ENCODE measurements at regions not wholly inside any gene's neighbourhood (a gene's known extent, or its start where the extent isn't known, plus 50 kb on each side); places are given as distances from the start of the nearest gene placed in this dataset.

DNA sequence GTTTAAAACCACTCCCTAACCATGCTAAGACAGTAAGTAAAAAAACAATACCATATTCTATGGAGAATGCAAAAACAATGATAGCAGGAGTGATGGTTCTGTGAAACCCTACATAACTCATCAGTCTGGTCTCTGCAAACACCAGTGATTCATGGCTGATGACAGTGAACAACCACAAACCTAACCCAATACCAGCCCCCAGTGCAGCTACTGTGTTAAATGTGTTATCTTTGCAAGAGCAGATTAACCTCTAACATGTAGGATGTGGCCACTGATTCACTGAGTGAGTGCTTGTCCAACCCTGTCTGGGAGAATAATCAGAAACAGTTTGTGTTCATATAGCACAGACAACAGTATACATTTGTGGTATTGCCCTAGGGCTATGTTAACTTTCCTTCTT is 100.2 kb upstream of the COG2 start:
- TF ChIP-seq CTCF (conservative IDR thresholded peaks at IDR 0.05; ENCODE audit: low read length), result no peak
- DNase-seq (ENCODE audit: low read depth), result no peak
- H3K4me3 ChIP-seq (ENCODE audit: low read length), result no peak overlapping the region

- TF ChIP-seq CTCF (conservative IDR thresholded peaks at IDR 0.05; ENCODE audit: low read length), result no peak
- no peak for DNase-seq (ENCODE audit: low read depth)
Measured at GRCh38 chr1:230541306-230541705, 101.0 kb upstream of the COG2 start.

DNA sequence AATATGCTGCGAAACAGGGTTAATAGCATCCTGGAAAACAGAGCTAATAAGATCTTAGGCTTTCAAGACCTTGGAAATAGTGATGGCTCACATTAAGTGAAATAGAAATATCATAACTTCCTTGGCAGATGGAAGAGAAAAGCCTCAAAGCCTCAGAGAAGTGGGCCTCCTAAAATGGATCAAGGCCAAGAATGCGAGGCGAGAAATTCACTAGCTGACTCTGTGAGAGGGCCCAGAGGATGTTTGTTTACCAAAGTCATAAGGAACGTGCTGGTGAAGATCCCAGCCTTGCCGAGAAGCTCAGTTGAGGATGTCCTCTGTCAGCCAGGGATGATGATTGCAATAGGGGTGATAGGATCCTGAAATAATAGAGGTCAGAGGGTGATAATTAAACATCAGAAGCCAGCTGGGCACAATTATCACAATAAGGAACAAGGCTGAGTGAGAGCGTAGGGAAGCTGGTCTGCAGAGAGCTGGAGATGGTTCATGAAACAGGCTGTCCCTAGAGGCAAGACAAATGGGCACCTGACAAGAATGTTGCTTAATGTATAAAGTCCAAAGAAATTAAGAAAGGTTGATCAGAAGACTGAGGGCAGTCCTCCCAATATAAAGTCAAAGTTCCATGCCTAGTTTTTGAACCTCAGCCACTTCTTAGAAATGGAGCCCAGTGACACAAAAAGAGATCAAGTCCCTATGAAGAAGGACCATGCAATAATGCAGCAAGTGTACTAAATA is 101.7 kb upstream of the COG2 start:
- no peak for TF ChIP-seq CTCF (conservative IDR thresholded peaks at IDR 0.05; ENCODE audit: low read length)
- no peak overlapping the region for H3K4me3 ChIP-seq (ENCODE audit: low read length)
- no peak for DNase-seq (ENCODE audit: low read depth)

More at GRCh38 chr1:230541306-230541705, 101.0 kb upstream of the COG2 start:
- no peak overlapping the region for H3K4me3 ChIP-seq (ENCODE audit: low read length)

DNA sequence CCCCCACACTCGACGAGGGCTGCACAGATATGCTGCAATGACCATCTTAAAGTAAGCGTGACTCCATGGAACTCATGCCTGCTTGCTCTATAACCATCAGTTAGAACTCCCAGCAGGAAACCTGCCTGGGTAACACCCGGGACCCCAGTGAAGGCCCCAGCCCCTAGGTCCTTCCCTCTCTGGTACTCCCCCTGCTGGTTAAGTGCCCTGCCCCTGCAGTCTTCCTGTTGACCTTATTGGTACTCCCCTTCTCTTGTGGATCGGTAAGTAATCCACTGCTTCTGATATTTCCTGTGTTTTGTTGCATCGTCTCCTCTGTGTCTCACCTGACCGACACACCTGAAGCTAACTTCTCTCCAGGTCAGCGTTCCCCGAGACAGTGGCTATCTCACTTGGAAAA is 104.8 kb upstream of the COG2 start:
- H3K4me3 ChIP-seq (ENCODE audit: low read length), result no peak overlapping the region
- no peak for DNase-seq (ENCODE audit: low read depth)
- TF ChIP-seq CTCF (conservative IDR thresholded peaks at IDR 0.05; ENCODE audit: low read length), result no peak

GRCh38 chr1:230536641-230537155 is 105.6 kb upstream of the COG2 start:
- H3K4me3 ChIP-seq (ENCODE audit: low read length), result no peak overlapping the region
- no peak for TF ChIP-seq CTCF (conservative IDR thresholded peaks at IDR 0.05; ENCODE audit: low read length)
- no peak for DNase-seq (ENCODE audit: low read depth)

DNA sequence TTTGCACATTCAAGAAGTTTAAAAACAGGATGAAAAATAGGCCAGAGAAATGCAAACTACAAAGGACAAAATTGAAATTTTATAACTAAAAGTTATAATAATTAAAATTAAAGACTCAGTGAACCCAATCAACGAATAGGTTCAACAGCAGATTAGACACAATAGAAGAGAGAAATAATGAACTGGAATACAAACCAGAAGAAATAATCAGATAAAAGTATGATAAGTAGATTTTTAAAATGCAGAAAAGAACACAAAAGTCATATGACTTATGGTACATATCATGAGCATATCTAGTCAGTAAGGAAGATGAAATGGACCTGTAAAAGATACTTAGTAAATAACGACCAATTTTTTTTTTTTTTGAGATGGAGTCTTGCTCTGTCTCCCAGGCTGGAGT is 108.1 kb upstream of the COG2 start:
- TF ChIP-seq CTCF (conservative IDR thresholded peaks at IDR 0.05; ENCODE audit: low read length), result no peak
- H3K4me3 ChIP-seq (ENCODE audit: low read length), result no peak overlapping the region
- DNase-seq (ENCODE audit: low read depth), result no peak

- no peak overlapping the region for H3K4me3 ChIP-seq (ENCODE audit: low read length)
- TF ChIP-seq CTCF (conservative IDR thresholded peaks at IDR 0.05; ENCODE audit: low read length), result no peak
- no peak for DNase-seq (ENCODE audit: low read depth)
Measured at GRCh38 chr1:230531103-230531502, 105.0 kb upstream of the PGBD5 start.

All from AG10803 (cell line).